CD4-positive, alpha-beta memory T cell (primary cell): ENCODE measurements at regions not wholly inside any gene's neighbourhood (a gene's known extent, or its start where the extent isn't known, plus 50 kb on each side); places are given as distances from the start of the nearest gene placed in this dataset.

Experiments
- CTCF ChIA-PET: fragments of 350-600 bp; sonication (Branson Sonifier 250); formaldehyde crosslinking; loops from one replicate; lab custom pipeline; 2021; ENCODE audit warnings: inconsistent platforms; ENCODE audit not compliant: partially characterized antibody; lab: Charles Lee
- POLR2A ChIA-PET: fragments of 350-600 bp; sonication (Branson Sonifier 250); formaldehyde crosslinking; loops from one replicate; lab custom pipeline; 2021; ENCODE audit not compliant: partially characterized antibody; lab: Charles Lee
- DNase-seq, 5 donors: peaks; one replicate each; pipeline versions ENCODE4 v3.0.0 to v3.0.0-alpha.2; 2020 to 2022; ENCODE audit warnings: mixed read lengths in 1 of 5
- H3K27ac ChIP-seq: one replicate; pipeline ENCODE4 v1.7.0; 2013; ENCODE audit warnings: low read depth, low read length
- H3K27me3 ChIP-seq: 2 replicates; pipeline ENCODE4 v1.7.0; 2013; ENCODE audit warnings: mild to moderate bottlenecking, low read length, moderate library complexity; ENCODE audit not compliant: insufficient read depth
- H3K36me3 ChIP-seq: 2 replicates; pipeline ENCODE4 v1.7.0; 2013; ENCODE audit warnings: mild to moderate bottlenecking, low read length, moderate library complexity; ENCODE audit not compliant: insufficient read depth
- H3K4me1 ChIP-seq: 2 replicates; pipeline ENCODE4 v1.7.0; 2013; ENCODE audit warnings: mild to moderate bottlenecking, low read length, moderate library complexity; ENCODE audit not compliant: insufficient read depth
- H3K4me3 ChIP-seq, 2 donors: one replicate each; pipeline ENCODE4 v1.7.0; 2013; ENCODE audit warnings: low read length in 2 of 2, mild to moderate bottlenecking in 1 of 2
- H3K9me3 ChIP-seq, 2 donors: one replicate each; pipeline ENCODE4 v1.7.0; 2013; ENCODE audit warnings: low read length in 2 of 2, control low read depth in 1 of 2; ENCODE audit not compliant: control insufficient read depth in 1 of 2
- H3K27ac Mint-ChIP-seq, 7 donors: one replicate each; pipeline ENCODE4 v1.8.0; 2020 to 2021; ENCODE audit warnings: mixed read lengths in 7 of 7, mild to moderate bottlenecking in 6 of 7, inconsistent platforms in 3 of 7, moderate library complexity in 3 of 7
- H3K27me3 Mint-ChIP-seq, 2 donors: one replicate each; pipeline ENCODE4 v1.8.0; 2020 to 2021; ENCODE audit warnings: mixed read lengths in 2 of 2
- H3K36me3 Mint-ChIP-seq, 2 donors: one replicate each; pipeline ENCODE4 v1.8.0; 2020 to 2021; ENCODE audit warnings: mixed read lengths in 2 of 2, inconsistent platforms in 1 of 2, mild to moderate bottlenecking in 1 of 2
- H3K4me1 Mint-ChIP-seq, 4 donors: one replicate each; pipeline ENCODE4 v1.8.0; 2020 to 2021; ENCODE audit warnings: mixed read lengths in 4 of 4, mild to moderate bottlenecking in 1 of 4
- H3K4me3 Mint-ChIP-seq, 8 donors: one replicate each; pipeline ENCODE4 v1.8.0; 2020 to 2021; ENCODE audit warnings: mixed read lengths in 8 of 8, mild to moderate bottlenecking in 7 of 8, moderate library complexity in 6 of 8, inconsistent platforms in 3 of 8
- H3K9me3 Mint-ChIP-seq, 8 donors: one replicate each; pipeline ENCODE4 v1.8.0; 2020 to 2021; ENCODE audit warnings: mixed read lengths in 8 of 8, mild to moderate bottlenecking in 5 of 8, inconsistent platforms in 3 of 8, moderate library complexity in 1 of 8
- intact Hi-C: fragments of 100-400 bp; cut with micrococcal nuclease; formaldehyde crosslinking; loops from one replicate; pipeline ENCODE4 v1.15.1; 2023

- H3K27me3 ChIP-seq = no peaks in the 10 kb centered on the region
- ChIA-PET CTCF (no interaction called here), POLR2A (no interaction called here)
Observed at GRCh38 chr12:128073937-128074336, 193.0 kb upstream of the TMEM132C start.

GRCh38 chr12:128075332-128075731 is 191.6 kb upstream of the TMEM132C start:
- H3K27ac ChIP-seq = no peak overlapping the region
- no peaks in the 10 kb centered on the region for H3K9me3 ChIP-seq
- no peaks in the 10 kb centered on the region for H3K36me3 ChIP-seq
- Mint-ChIP-seq H3K4me1 (no peaks in the 10 kb centered on the region), H3K4me3 (no peak overlapping the region), H3K27ac (no peak overlapping the region), H3K9me3 (peaks cover 0 to 23% (median 7%) of the 10 kb centered on the region in 8 donors), H3K27me3 (no peaks in the 10 kb centered on the region), H3K36me3 (no peaks in the 10 kb centered on the region)
- ChIA-PET CTCF (no interaction called here), POLR2A (no interaction called here)
- H3K4me3 ChIP-seq = no peak overlapping the region
- no peaks in the 10 kb centered on the region for H3K4me1 ChIP-seq
- intact Hi-C loops = no loop called here
- no peaks in the 10 kb centered on the region for H3K27me3 ChIP-seq
- DNase-seq = no peak

More at GRCh38 chr12:128073937-128074336, 193.0 kb upstream of the TMEM132C start:
- Histone ChIP-seq H3K36me3 (no peaks in the 10 kb centered on the region), H3K4me3 (no peak overlapping the region), H3K9me3 (no peaks in the 10 kb centered on the region), H3K27ac (no peak overlapping the region), H3K4me1 (no peaks in the 10 kb centered on the region)
- intact Hi-C loops = no loop called here
- Mint-ChIP-seq H3K4me3 (no peak overlapping the region), H3K27ac (no peak overlapping the region), H3K36me3 (no peaks in the 10 kb centered on the region), H3K4me1 (no peaks in the 10 kb centered on the region), H3K27me3 (no peaks in the 10 kb centered on the region), H3K9me3 (peaks cover 0 to 23% (median 7%) of the 10 kb centered on the region in 8 donors)
- no peak for DNase-seq

- no peak for DNase-seq
- POLR2A ChIA-PET = no interaction called here
Observed at GRCh38 chr12:128076188-128076587, 190.8 kb upstream of the TMEM132C start.

GRCh38 chr12:128077211-128077916 is 189.6 kb upstream of the TMEM132C start:
- ChIA-PET POLR2A (no interaction called here), CTCF (no interaction called here)
- H3K27ac ChIP-seq = no peak overlapping the region
- Mint-ChIP-seq H3K9me3 (peaks cover 0 to 23% (median 5%) of the 10 kb centered on the region in 8 donors), H3K4me3 (no peak overlapping the region), H3K4me1 (no peaks in the 10 kb centered on the region), H3K27ac (no peak overlapping the region), H3K36me3 (no peaks in the 10 kb centered on the region), H3K27me3 (peaks cover 0 to 1% of the 10 kb centered on the region in 2 donors)
- no peaks in the 10 kb centered on the region for H3K9me3 ChIP-seq
- no peak for DNase-seq
- H3K4me3 ChIP-seq = no peak overlapping the region
- no peaks in the 10 kb centered on the region for H3K27me3 ChIP-seq
- intact Hi-C loops = no loop called here
- H3K36me3 ChIP-seq = no peaks in the 10 kb centered on the region
- H3K4me1 ChIP-seq = no peaks in the 10 kb centered on the region

More at GRCh38 chr12:128076188-128076587, 190.8 kb upstream of the TMEM132C start:
- Mint-ChIP-seq H3K4me1 (no peaks in the 10 kb centered on the region), H3K27ac (no peak overlapping the region), H3K9me3 (peaks cover 0 to 23% (median 7%) of the 10 kb centered on the region in 8 donors), H3K36me3 (no peaks in the 10 kb centered on the region), H3K27me3 (peaks cover 0 to 1% of the 10 kb centered on the region in 2 donors), H3K4me3 (no peak overlapping the region)
- H3K27me3 ChIP-seq = no peaks in the 10 kb centered on the region
- H3K4me3 ChIP-seq = no peak overlapping the region
- no peaks in the 10 kb centered on the region for H3K4me1 ChIP-seq
- intact Hi-C loops = no loop called here
- CTCF ChIA-PET = no interaction called here
- no peaks in the 10 kb centered on the region for H3K9me3 ChIP-seq
- H3K27ac ChIP-seq = no peak overlapping the region
- H3K36me3 ChIP-seq = no peaks in the 10 kb centered on the region

DNA sequence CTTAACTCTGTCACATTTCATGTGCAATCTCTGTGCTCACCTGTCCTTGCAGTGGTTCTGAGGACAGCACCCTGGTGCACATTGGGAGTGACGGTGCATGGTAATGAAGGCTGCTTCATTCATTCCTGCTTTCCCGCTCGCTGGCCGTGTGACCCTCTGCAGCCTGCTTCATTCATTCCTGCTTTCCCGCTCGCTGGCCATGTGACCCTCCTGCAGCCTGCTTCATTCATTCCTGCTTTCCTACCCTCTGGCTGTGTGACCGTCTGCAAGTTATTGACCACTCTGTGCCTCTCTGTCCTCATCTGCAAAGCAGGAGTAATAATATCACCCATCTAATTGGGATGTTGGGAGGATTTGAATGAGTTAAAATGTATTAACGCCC is 189.1 kb upstream of the TMEM132C start:
- H3K4me3 ChIP-seq = no peak overlapping the region
- no peaks in the 10 kb centered on the region for H3K27me3 ChIP-seq
- H3K9me3 ChIP-seq = no peaks in the 10 kb centered on the region
- no peak overlapping the region for H3K27ac Mint-ChIP-seq
- no peak for DNase-seq
- H3K27ac ChIP-seq = no peak overlapping the region
- H3K36me3 ChIP-seq = no peaks in the 10 kb centered on the region
- H3K36me3 Mint-ChIP-seq = no peaks in the 10 kb centered on the region
- intact Hi-C loops = no loop called here
- POLR2A ChIA-PET = no interaction called here
- CTCF ChIA-PET = no interaction called here
- H3K4me1 Mint-ChIP-seq = no peaks in the 10 kb centered on the region
- peaks cover 0 to 23% (median 5%) of the 10 kb centered on the region in 8 donors for H3K9me3 Mint-ChIP-seq
- no peak overlapping the region for H3K4me3 Mint-ChIP-seq
- peaks cover 0 to 1% of the 10 kb centered on the region in 2 donors for H3K27me3 Mint-ChIP-seq
- no peaks in the 10 kb centered on the region for H3K4me1 ChIP-seq

- Histone ChIP-seq H3K27me3 (no peaks in the 10 kb centered on the region), H3K4me1 (no peaks in the 10 kb centered on the region), H3K27ac (no peak overlapping the region), H3K9me3 (no peaks in the 10 kb centered on the region), H3K36me3 (no peaks in the 10 kb centered on the region), H3K4me3 (no peak overlapping the region)
- POLR2A ChIA-PET = no interaction called here
- Mint-ChIP-seq H3K9me3 (peaks cover 0 to 23% (median 5%) of the 10 kb centered on the region in 8 donors), H3K4me1 (no peaks in the 10 kb centered on the region), H3K27me3 (peaks cover 0 to 1% of the 10 kb centered on the region in 2 donors), H3K4me3 (no peak overlapping the region), H3K27ac (no peak overlapping the region), H3K36me3 (no peaks in the 10 kb centered on the region)
- intact Hi-C loops = no loop called here
- no peak for DNase-seq
- CTCF ChIA-PET = no interaction called here
Observed at GRCh38 chr12:128078301-128078971, 188.5 kb upstream of the TMEM132C start.

- intact Hi-C loops = no loop called here
- H3K27me3 ChIP-seq = no peaks in the 10 kb centered on the region
- no peaks in the 10 kb centered on the region for H3K36me3 ChIP-seq
- Mint-ChIP-seq H3K4me3 (no peak overlapping the region), H3K9me3 (peaks cover 0 to 23% (median 5%) of the 10 kb centered on the region in 8 donors), H3K27ac (no peak overlapping the region), H3K27me3 (peaks cover 0 to 1% of the 10 kb centered on the region in 2 donors), H3K36me3 (no peaks in the 10 kb centered on the region), H3K4me1 (no peaks in the 10 kb centered on the region)
- ChIA-PET POLR2A (no interaction called here), CTCF (no interaction called here)
- no peak overlapping the region for H3K4me3 ChIP-seq
- H3K27ac ChIP-seq = no peak overlapping the region
- H3K9me3 ChIP-seq = no peaks in the 10 kb centered on the region
- DNase-seq = no peak
- H3K4me1 ChIP-seq = no peaks in the 10 kb centered on the region
Observed at GRCh38 chr12:128079446-128079845, 187.5 kb upstream of the TMEM132C start.
